Cardiac septum (tissue), 1 donor: ENCODE measurements at regions not wholly inside any gene's neighbourhood (a gene's known extent, or its start where the extent isn't known, plus 50 kb on each side); places are given as distances from the start of the nearest gene placed in this dataset.

Experiments
- DNase-seq: peaks from one replicate; pipeline ENCODE4 v3.0.0-alpha.2; 2020; ENCODE audit warnings: low spot score
- intact Hi-C: fragments of 100-400 bp; cut with DNase I; formaldehyde crosslinking; loops from one replicate; pipeline ENCODE4 v1.14.0; 2022
- donor health status: DM: no; HTN: no; CAD: no.

DNA sequence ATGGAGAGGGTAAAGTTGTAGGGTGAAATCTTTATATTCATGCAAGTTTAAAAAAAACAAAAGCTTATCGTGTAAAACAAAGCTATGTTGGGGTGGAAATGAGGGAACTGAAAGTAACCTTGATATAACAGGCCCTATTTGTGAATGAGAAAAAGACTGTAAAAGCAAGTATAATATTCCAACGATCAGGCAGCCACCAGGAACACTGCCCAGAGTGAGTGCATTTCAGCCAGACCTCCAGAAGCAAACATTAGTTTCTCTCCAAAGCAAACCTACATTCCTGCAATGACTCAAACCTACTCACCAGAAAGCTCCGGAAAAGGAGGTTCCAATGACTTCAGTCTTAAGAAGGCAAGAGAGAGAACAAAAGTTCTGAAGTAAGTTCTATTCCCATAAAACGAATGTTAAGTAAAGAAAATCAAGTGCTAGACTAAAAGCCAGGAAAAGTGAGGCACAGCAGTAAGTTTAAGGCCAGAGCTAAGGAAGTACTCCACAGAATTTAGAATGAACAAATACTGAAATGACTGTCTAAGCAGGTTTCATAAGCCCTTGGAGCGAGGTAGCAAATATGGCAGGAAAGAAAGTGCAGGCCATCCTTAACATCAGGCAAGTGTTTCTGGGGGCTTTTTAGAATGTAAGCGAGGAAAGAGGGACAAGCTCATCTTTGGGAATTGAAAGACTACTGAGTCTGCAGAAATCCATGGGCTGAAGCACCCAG, 493.1 kb downstream of the XPNPEP1 start:
- intact Hi-C loops = no loop called here
- DNase-seq = no peak

DNA sequence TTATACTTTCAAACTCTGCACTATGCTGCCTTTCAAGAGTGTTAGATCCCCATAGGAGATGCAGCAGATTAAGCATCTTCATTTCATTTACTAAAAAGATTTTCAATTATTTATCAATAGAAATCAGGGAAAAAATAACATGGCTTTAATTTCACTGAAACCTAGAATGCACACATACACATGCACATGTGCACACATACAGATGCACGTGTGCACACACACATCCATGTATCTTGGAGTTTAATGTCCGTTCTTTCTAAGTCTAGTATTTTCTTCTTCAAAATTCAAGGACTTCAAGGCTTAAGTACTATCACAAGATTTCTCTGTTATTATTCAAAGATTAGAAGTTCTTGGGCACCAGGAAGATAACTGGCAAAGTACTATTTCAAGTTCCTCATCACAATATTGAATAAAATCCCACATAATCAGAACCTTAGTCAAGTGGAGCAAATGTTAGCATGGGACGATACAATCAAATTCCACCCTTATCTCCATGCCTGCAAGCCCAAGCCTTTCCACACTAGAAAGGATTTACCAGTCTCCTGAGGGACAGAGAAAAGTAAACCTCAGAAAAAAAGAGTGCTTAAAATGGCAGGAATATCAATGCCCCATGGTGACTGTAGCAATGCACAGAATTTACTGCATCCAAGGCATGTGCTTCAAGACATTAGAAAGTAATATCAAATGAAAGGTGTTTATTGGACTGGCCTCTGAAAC, 494.4 kb downstream of the XPNPEP1 start:
- intact Hi-C loops = no loop called here
- DNase-seq = no peak

DNA sequence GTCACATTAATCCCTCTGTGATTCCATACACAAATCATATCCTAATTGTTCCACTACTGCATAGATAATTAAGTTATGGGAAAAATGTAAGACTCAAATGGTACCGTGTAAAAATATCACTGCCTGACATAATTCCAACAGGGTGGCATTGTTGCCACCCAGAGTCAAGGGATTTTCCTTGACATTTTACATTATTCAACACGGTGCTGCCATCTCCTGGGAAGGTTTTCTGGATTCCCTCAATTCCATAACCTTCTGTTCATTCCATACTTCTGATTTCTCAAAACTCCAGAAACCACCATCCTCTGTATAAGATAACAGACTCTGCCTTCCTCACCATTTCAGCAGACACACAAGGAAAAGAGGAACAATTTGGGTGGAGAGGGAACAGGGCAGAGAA, 495.9 kb downstream of the XPNPEP1 start:
- DNase-seq = no peak
- intact Hi-C loops = no loop called here

DNA sequence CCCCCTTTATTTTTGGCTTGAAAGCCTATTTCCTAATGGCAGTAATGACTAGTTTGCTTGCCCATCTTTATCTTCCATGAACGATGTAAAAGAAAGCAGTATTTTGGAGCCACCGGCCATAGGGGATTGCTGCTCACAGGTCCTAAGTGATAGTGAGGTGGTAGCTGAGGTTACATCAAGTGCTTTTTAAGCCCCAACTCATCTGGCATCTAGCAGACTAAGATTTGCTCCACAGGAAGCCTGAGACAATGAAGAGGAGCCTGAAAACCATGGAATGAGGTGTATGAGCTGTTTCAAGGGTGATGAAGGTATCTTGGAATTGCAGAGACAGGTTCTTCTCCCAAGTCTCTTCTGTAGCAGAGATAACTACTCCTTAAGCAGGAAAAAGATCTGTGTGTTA, 496.3 kb downstream of the XPNPEP1 start:
- DNase-seq = no peak
- intact Hi-C loops = no loop called here

DNA sequence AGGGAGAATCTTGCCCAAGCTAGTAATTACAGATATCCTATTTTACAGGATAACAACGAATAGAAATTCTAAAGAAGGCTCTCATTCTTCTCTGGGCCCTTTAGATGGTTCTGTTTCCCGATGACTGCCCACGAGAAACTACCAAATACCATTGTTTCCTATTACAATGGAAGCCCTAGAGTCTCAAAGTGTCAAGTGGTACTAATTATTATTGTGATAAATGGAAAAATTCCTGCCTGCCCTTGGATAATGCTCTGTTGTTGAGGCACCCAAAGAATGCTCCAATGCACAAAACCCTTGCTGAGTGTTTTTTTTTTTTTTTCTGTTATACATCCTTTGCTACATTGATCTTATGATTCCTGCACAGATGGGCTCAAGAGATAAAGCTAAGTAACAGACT, 504.5 kb downstream of the XPNPEP1 start:
- DNase-seq = no peak

DNA sequence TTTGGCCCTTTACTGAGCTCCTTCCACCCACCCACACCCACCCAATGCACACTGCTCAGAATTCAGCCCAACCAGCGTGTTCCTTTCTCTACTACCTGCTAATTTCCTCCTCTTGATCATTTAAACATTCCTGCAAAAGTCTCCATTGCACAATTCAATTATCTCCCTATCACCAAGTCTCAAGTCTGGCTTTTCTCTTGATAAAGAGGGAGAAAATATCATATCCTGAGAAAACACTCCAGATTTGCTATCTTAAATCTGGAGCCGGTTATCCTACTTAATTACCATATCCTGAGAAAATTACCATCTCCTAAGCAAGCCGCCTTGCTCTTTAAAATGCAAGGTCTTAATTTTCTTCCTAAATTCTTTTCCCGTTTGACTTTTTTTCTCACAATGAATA, 505.5 kb downstream of the XPNPEP1 start:
- intact Hi-C loops = no loop called here
- no peak for DNase-seq

More for the DNA sequence above, 504.5 kb downstream of the XPNPEP1 start:
- intact Hi-C loops = no loop called here

DNA sequence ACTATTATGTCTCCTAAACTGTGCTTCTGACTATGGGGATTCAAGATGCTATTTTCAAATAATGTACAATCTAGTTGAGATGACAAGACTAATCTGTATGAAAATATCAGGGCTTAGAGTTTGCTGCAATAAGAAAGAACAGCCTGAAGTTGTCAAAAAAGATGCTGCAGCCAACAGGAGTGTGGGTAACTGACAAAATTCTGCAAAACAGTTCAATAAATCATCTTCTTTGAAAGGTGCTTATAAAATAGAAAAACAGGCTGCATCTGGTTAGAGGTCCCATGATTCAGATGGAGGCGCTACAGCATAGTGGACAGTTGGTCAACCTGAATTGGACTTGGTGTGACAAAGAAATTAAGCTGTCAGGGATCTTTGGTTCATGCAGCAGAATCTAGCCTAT, 511.0 kb downstream of the XPNPEP1 start:
- intact Hi-C loops = no loop called here
- no peak for DNase-seq

DNA sequence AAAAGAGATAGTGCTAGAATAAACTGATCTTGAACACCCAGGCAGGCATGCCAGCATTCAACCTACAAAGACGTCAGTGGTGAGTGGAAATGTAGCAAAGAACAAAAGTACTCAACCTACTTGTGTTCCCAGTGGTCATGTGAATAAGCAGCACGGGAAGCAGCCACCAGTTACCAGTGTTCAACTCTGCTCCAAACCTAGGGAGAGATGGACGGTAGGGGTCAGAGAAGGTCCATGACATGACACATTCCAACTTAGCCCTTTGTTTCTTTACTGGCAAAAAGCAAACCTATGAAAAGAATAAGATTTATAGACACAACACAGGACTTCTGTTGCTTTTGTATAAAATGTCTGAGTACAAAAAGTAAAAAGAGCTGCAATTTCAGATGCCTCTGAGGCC, 511.4 kb downstream of the XPNPEP1 start:
- intact Hi-C loops = no loop called here
- DNase-seq = no peak

DNA sequence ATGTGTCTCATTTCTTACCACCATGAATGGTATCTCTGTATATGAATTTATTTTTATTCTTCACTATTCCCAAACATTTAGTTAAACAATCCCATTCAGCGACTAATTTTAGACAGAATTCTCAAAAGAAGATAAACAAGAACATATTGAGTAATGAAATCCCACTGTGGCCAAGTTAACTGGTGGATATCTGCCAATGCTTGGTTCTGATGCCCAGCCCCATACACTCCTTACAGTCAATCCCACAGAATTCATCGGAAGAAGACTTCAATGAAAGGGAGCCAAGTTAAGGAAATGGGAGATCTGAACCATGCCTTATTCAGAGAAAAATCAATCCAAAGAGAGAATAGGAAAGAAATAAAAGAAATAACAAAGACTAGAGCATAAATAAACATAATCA, 518.0 kb downstream of the XPNPEP1 start:
- intact Hi-C loops = no loop called here

DNA sequence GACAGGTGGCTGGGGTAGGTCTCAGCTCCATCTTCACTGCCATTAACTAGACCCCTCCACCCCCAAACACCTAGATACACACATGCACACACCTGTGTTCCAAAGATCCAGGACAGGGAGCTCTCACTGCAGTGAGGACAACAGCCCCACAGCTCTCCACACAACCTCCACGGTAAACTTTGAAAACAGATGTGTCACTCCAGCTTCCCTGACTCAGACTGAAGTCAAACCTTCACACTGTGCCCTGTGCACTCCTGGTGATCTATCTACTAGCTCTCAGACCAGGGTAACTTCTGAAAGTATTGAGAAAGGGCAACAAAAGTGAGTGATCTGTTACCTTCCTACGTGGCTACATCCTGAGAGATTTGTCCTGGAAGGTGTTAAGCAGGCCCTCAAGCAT, 519.8 kb downstream of the XPNPEP1 start:
- intact Hi-C loops = no loop called here
- no peak for DNase-seq

More for the DNA sequence above, 518.0 kb downstream of the XPNPEP1 start:
- no peak for DNase-seq

DNA sequence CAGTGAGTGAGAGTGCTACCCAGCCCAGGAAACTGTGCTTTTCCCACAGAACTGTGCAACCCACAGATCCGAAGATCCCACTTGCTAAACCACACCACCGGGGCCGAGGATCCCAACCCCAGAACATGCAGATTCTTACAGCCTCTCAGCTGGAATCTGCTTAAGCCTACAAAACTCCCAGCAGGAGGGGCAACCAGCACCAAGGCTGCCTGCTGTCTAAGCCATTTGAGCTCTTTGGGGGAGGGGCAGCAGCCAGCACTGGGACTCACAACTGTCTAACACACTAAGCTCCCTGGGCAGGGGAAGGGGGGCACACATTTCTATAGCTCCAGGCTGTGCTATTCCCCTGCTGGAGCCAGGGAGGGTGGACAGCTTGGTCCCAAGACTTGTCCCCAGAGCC, 529.9 kb downstream of the XPNPEP1 start:
- no peak for DNase-seq
- intact Hi-C loops = no loop called here

DNA sequence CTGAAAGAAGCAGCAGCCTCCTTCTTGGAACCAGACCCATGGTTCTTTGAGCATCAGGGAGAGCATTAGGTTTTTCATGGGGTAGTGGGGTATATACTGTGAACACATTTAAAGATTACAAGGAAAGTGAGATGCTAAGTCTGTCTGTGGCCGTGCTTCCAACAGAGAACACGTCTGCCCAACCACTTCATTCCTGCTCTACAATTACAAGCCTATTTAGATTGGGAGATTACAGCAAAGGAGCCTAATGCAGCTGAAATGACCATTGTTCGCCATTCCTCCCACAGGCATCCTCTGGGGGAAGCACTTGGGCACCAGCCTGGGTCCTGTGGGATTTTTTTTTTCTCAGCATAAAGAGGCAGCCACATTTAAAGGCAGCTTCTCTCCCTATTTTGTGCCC, 536.4 kb downstream of the XPNPEP1 start:
- DNase-seq = no peak
- intact Hi-C loops = no loop called here

DNA sequence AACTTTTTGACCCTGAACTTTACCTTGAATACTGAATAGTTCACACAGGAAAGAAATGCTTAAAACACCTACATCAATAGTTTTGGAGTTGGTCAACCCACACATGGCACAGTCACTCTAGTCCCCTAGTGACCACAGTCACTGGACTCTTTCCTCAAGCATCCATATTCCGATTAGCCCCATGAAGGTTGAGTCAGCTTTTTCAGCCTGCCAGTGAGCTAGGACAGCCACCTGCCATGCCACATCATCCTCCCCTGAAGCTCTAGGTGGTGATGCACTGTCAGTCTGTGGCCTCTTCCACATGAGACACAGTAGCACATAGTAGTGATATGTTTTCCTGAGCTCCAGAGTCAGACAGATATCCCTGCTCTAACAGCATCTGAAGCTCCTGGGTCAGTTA, 537.2 kb downstream of the XPNPEP1 start:
- DNase-seq = no peak
- intact Hi-C loops = no loop called here

DNA sequence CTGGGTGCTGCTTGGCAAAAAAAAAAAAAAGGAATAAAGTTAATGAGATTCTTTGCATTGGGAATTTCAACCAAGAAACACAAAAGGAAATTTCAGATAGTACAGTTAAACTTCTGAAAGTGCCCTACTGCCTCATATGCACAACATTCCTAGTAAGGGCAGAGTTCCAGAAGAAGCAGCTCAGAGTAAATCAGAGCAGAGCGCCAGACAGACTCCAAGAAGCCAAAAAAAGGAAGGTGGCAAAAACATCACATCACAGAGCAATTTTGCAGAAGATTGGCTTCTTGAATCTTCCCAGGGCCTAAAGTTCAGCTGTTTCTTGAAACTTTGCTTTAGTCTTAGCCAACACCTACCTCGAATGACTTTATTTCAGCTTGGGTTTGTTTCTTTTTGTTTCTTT, 544.1 kb downstream of the XPNPEP1 start:
- intact Hi-C loops = no loop called here
- DNase-seq = no peak

DNA sequence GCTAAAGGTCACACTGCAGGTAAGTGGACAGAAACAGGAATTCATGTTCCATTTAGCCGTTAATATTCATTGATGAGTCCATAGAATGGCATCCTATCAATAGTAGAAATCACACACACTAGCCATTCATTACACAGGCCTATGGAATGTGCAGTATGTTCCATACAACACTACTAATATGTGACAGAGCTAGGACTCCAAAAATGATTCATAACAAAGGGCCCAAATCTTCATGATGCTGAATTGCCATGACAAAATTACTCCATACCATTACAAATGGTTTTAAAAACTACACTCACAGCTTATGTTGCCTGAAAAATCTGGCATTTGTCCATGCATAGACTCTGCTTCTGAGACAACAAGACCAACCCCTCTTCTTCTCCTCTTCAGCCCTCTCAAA, 549.1 kb downstream of the XPNPEP1 start:
- intact Hi-C loops = no loop called here
- no peak for DNase-seq

DNA sequence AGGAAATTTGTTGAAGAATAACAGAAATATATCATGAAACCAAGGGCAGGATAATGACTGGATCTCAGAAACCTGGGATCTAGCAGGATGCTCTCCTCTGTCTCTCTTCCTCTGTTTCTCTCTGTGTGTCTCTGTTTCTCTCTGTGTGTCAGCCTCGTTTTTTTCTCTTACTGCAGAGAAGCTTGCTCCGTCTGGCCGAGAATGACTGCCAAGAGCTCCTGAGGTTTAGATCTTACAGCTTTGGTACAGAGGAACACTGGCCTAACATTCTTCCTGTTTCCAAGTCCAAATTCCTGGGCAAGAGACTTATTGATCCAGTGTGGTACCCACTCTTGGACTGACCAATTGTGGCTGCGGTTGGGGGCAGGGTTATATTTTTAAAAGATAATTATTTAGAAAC, 564.0 kb downstream of the XPNPEP1 start:
- intact Hi-C loops = no loop called here
- DNase-seq = no peak

DNA sequence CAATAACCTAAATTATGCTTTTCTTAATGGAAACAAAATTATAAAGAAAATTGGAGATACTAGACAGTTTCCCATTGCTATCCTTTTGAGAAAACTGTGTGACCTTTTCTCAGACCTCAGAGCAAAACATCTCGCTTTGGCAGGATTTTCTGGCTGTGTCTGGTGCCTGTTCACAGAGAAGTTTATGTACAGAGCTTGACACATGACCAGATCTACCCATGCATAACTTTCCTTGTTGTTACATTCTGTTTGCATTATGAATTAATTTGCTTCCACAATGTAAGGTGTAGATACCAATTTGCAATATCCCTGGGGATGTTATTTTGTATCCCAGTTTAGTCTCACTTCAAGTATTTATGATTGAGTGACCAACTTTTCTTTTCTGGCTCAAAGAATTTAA, 565.0 kb downstream of the XPNPEP1 start:
- intact Hi-C loops = no loop called here
- DNase-seq = no peak

DNA sequence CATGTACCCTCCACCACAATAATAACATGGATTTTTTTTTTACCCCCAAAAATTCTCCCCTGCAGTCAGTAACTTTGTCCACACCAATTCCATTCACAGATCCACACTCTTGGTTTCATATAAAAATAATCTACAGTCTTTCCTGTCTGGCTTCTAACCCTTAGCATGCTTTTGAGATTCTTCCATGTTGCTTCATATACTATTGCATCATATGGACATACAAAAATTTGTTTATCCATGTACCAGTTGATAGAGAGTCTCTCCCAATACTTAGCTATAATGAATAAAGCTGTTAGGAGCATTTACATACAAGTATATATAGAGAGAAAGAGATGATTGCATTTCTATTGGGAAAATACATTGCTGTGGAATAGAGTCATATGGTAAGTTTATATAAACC, 575.0 kb downstream of the XPNPEP1 start:
- no peak for DNase-seq
- intact Hi-C loops = no loop called here

DNA sequence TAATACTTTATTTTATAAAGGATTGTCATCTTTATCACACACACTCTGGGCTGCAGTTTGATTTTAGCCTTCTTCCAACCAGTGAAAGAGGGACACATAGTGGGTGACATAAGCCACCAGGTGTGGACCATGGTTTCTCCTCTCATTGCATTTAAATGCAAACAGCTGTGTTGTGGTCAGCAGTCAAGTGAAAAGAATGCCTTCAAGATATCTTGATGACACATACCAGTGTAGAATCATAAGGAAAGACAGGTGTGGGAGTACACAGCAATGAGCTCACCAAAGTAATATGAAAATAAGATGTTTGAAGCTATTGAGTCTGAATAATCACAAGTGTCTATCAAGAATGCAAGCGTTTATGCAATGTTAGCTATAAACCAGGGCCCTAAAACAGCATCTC, 580.0 kb downstream of the XPNPEP1 start:
- intact Hi-C loops = no loop called here

DNA sequence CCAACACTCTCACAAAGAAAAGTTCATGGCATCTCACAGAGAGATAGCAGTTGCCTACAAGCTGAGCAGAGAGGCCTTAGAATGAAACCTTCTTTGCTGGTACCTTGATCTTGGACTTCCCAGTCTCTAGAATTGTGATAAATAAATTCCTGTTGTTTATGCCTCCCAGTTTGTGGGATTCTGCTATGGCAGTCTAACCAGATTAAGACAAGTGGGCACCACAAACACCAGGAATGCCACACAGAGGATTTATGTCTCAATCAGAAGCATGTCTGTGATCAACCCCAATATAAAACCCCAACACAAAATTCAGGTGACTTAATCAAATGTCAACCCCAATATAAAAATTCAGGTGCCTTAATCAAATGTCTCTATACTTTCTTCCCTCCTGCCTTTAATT, 581.3 kb downstream of the XPNPEP1 start:
- no peak for DNase-seq
- intact Hi-C loops = no loop called here

More for the DNA sequence above, 580.0 kb downstream of the XPNPEP1 start:
- no peak for DNase-seq

DNA sequence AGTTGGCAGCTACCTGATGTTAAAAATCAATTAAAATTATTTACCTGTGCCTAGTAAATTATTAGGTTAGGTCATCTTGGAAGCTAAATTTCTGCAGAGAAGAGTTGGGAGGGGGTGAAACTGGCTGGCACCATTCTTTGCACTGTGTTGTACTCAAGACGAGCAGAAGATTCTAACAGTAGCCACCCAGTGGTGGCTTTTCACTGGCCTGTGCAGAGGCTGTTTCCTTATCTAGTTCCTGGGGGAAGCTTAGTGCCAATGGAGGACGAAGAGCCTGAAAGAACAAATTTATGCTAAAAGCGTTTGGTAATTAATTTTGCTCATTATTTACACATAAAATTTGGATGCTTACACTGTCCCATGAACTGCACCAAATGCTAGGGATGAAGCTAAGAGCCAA, 595.3 kb downstream of the XPNPEP1 start:
- intact Hi-C loops = no loop called here
- no peak for DNase-seq

DNA sequence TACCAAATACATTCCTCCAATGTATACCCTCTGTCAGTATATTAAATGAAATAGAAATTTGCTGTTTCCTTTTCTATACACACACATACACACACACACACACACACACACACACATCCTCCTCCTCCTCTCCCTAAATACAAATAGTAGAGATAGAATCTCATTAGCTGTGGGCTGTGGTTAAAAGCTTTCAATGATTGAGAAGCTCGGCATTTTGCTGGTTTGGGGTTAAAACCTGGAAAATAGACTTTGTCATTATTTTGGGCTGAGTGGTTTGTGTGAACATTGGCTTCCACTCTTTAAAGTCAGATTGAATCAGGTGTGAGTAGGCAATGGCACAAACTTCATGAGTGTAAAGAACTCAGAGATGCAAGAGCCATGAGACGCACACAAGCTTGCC, 596.0 kb downstream of the XPNPEP1 start:
- intact Hi-C loops = no loop called here
- no peak for DNase-seq
